Kidney (tissue), 13 donors: ENCODE measurements at regions not wholly inside any gene's neighbourhood (a gene's known extent, or its start where the extent isn't known, plus 50 kb on each side); places are given as distances from the start of the nearest gene placed in this dataset.

Source experiments
- DNase-seq, 5 donors: peaks; one replicate each; pipeline ENCODE4 v3.0.0-alpha.2; 2013 to 2020
- FAIRE-seq: peaks from 2 replicates; lab custom pipeline; 2012; peaks lifted over from hg19 to GRCh38; lab: Jason Lieb, UNC
- H3K27ac ChIP-seq, 2 donors: one replicate each; pipeline ENCODE4 v1.7.0; 2013; ENCODE audit warnings: low read depth in 2 of 2, low read length in 2 of 2, inconsistent platforms in 1 of 2
- H3K27me3 ChIP-seq: one replicate; pipeline ENCODE4 v1.7.1; 2013; ENCODE audit warnings: low read length, inconsistent platforms; ENCODE audit not compliant: control insufficient read depth, insufficient read depth
- H3K36me3 ChIP-seq, 3 donors: one replicate each; pipeline versions ENCODE4 v1.7.0 to v1.7.1; 2013; ENCODE audit warnings: low read length in 3 of 3, control low read depth in 1 of 3, inconsistent platforms in 1 of 3; ENCODE audit not compliant: insufficient read depth in 3 of 3, control insufficient read depth in 2 of 3
- H3K4me1 ChIP-seq, 3 donors: one replicate each; pipeline versions ENCODE4 v1.7.0 to v1.7.1; 2013; ENCODE audit warnings: low read length in 3 of 3, inconsistent platforms in 1 of 3, low read depth in 1 of 3; ENCODE audit not compliant: control insufficient read depth in 2 of 3, insufficient read depth in 2 of 3
- H3K4me3 ChIP-seq, 3 donors: one replicate each; pipeline versions ENCODE4 v1.7.0 to v1.8.1; 2013; ENCODE audit warnings: low read length in 3 of 3, control low read depth in 1 of 3, inconsistent platforms in 1 of 3
- H3K9ac ChIP-seq, 3 donors: one replicate each; pipeline versions ENCODE4 v1.7.0 to v1.7.1; 2013; ENCODE audit warnings: low read length in 3 of 3, control low read depth in 1 of 3, inconsistent platforms in 1 of 3
- H3K9me3 ChIP-seq, 3 donors: one replicate each; pipeline versions ENCODE4 v1.7.0 to v1.7.1; 2013; ENCODE audit warnings: low read length in 3 of 3, control low read depth in 1 of 3, inconsistent platforms in 1 of 3; ENCODE audit not compliant: control insufficient read depth in 2 of 3, insufficient read depth in 1 of 3
- CTCF ChIP-seq: IDR thresholded peaks from 3 replicates; pipeline ENCODE4 v1.5.1; 2012; ENCODE audit warnings: mild to moderate bottlenecking, moderate library complexity, borderline replicate concordance; ENCODE audit not compliant: insufficient read depth; ENCODE audit errors: extremely low read depth
- intact Hi-C: fragments of 100-400 bp; cut with DNase I; formaldehyde crosslinking; loops from one replicate; pipeline ENCODE4 v1.11.1; 2022
- donor health status: control.
- donor health status: control.
- donor health status: control.
- donor health status: control.
- donor health status: control.
- donor health status: DM: yes; HTN: yes; CAD: no.
- donor health status: Normal renal cell carcinoma (clear cell type).

- no peak overlapping the region for H3K4me3 ChIP-seq
- FAIRE-seq (no peak), DNase-seq (peak in 3 of 5 donors; percentile 78 to 87 (median 84))
- H3K27ac ChIP-seq = no peak overlapping the region
- peak; percentile 71 for TF ChIP-seq CTCF
- H3K9ac ChIP-seq = no peak overlapping the region
- H3K4me1 ChIP-seq = peaks cover 3 to 17% (median 17%) of the 10 kb centered on the region in 3 donors
- H3K36me3 ChIP-seq = no peaks in the 10 kb centered on the region
- intact Hi-C loops = no loop called here
- H3K9me3 ChIP-seq = no peaks in the 10 kb centered on the region
- no peaks in the 10 kb centered on the region for H3K27me3 ChIP-seq
Measured at GRCh38 chr16:85316321-85316919, 204.1 kb upstream of the CIBAR2 start.

- peaks cover 3 to 21% (median 17%) of the 10 kb centered on the region in 3 donors for H3K4me1 ChIP-seq
- H3K9ac ChIP-seq = no peak overlapping the region
- no peaks in the 10 kb centered on the region for H3K36me3 ChIP-seq
- intact Hi-C loops = no loop called here
- TF ChIP-seq CTCF = no peak
- no peak for FAIRE-seq
- H3K9me3 ChIP-seq = no peaks in the 10 kb centered on the region
- H3K4me3 ChIP-seq = no peak overlapping the region
- H3K27me3 ChIP-seq = no peaks in the 10 kb centered on the region
- DNase-seq = no peak
- H3K27ac ChIP-seq = no peak overlapping the region
Measured at GRCh38 chr16:85316944-85317343, 204.7 kb upstream of the CIBAR2 start.

- Histone ChIP-seq H3K4me1 (peaks cover under 1 to 23% (median 17%) of the 10 kb centered on the region in 3 donors), H3K4me3 (no peak overlapping the region), H3K27ac (no peak overlapping the region), H3K9me3 (no peaks in the 10 kb centered on the region), H3K9ac (no peak overlapping the region), H3K27me3 (no peaks in the 10 kb centered on the region), H3K36me3 (no peaks in the 10 kb centered on the region)
- no peak for FAIRE-seq
- no peak for DNase-seq
- no peak for TF ChIP-seq CTCF
- intact Hi-C loops = no loop called here
Measured at GRCh38 chr16:85317704-85318103, 205.4 kb upstream of the CIBAR2 start.
